IMR-90 (cell line): ENCODE measurements at regions not wholly inside any gene's neighbourhood (a gene's known extent, or its start where the extent isn't known, plus 50 kb on each side); places are given as distances from the start of the nearest gene placed in this dataset.

ENCODE experiments used
- ATAC-seq: fragments of 200-7000 bp; cut with Tn5 transposase; 2 replicates; pipeline ENCODE4 v1.9.1; 2020; ENCODE audit warnings: low read depth, mild to moderate bottlenecking, moderate library complexity
- BruUV-seq: library from RNA; stranded (reverse); fragments of 400-500 nt; replicated peaks from 2 replicates; lab custom pipeline; 2021; lab: Mats Ljungman, UMichigan
- CTCF ChIA-PET: fragments of 300-600 bp; formaldehyde crosslinking; extraction: SDS; loops from one replicate; lab custom pipeline; 2021; ENCODE audit warnings: antibody characterized with exemption; lab: Yijun Ruan, JAX
- POLR2A ChIA-PET: fragments of 300-600 bp; sonication (Branson Sonifier 250); formaldehyde crosslinking; loops from one replicate; lab custom pipeline; 2022; ENCODE audit warnings: antibody characterized with exemption; ENCODE audit not compliant: unreplicated experiment; lab: Charles Lee
- DNase-seq: peaks from one replicate; pipeline ENCODE4 v3.0.0; 2013
- H2AFZ ChIP-seq: replicated peaks from 2 replicates; pipeline ENCODE3; 2013; ENCODE audit warnings: low read length, mild to moderate bottlenecking; ENCODE audit not compliant: poor library complexity
- H2AK5ac ChIP-seq: 2 replicates; pipeline ENCODE4 v1.6.1; 2013; ENCODE audit warnings: low read depth, low read length, inconsistent platforms
- H2AK9ac ChIP-seq: replicated peaks from 2 replicates; pipeline ENCODE3; 2013; ENCODE audit warnings: mild to moderate bottlenecking, low read depth, low read length, moderate library complexity; ENCODE audit not compliant: poor library complexity
- H2BK120ac ChIP-seq: 2 replicates; pipeline ENCODE4 v1.6.1; 2013; ENCODE audit warnings: low read depth, low read length, inconsistent platforms
- H2BK15ac ChIP-seq: 3 replicates; pipeline ENCODE4 v1.6.1; 2013; ENCODE audit warnings: low read depth, low read length, inconsistent platforms
- H2BK20ac ChIP-seq: 2 replicates; pipeline ENCODE4 v1.6.1; 2013; ENCODE audit warnings: low read depth, mild to moderate bottlenecking, inconsistent platforms, low read length, moderate library complexity
- H2BK5ac ChIP-seq: 2 replicates; pipeline ENCODE4 v1.6.1; 2013; ENCODE audit warnings: mild to moderate bottlenecking, low read depth, low read length, inconsistent platforms; ENCODE audit not compliant: poor library complexity, severe bottlenecking
- H3K14ac ChIP-seq: replicated peaks from 2 replicates; pipeline ENCODE4 v1.6.1; 2013; ENCODE audit warnings: low read depth, low read length, inconsistent platforms
- H3K18ac ChIP-seq: 2 replicates; pipeline ENCODE4 v1.6.1; 2013; ENCODE audit warnings: low read depth, low read length, control low read depth
- H3K23ac ChIP-seq: 2 replicates; pipeline ENCODE4 v1.6.1; 2013; ENCODE audit warnings: low read depth, low read length, inconsistent platforms
- H3K27ac ChIP-seq: 2 replicates; pipeline ENCODE4 v1.5.1; 2013; ENCODE audit warnings: mild to moderate bottlenecking, control low read depth, low read length; ENCODE audit not compliant: insufficient read depth
- H3K27me3 ChIP-seq: 2 replicates; pipeline ENCODE4 v1.6.1; 2013; ENCODE audit warnings: low read length; ENCODE audit not compliant: control insufficient read depth, insufficient read depth
- H3K36me3 ChIP-seq: 2 replicates; pipeline ENCODE4 v1.6.1; 2013; ENCODE audit warnings: low read length, mixed read lengths; ENCODE audit not compliant: control insufficient read depth, insufficient read depth
- H3K4ac ChIP-seq: 2 replicates; pipeline ENCODE4 v1.6.1; 2013; ENCODE audit warnings: low read depth, low read length, inconsistent platforms
- H3K4me1 ChIP-seq: 2 replicates; pipeline ENCODE4 v1.6.1; 2013; ENCODE audit warnings: low read length, mixed read lengths; ENCODE audit not compliant: control insufficient read depth, insufficient read depth
- H3K4me2 ChIP-seq: 2 replicates; pipeline ENCODE4 v1.6.1; 2013; ENCODE audit warnings: low read depth, mild to moderate bottlenecking, control low read depth, low read length, moderate library complexity
- H3K4me3 ChIP-seq: 2 replicates; pipeline ENCODE4 v1.5.1; 2013; ENCODE audit warnings: low read depth, mild to moderate bottlenecking, control low read depth, low read length, moderate library complexity; ENCODE audit not compliant: insufficient read depth
- H3K56ac ChIP-seq: 2 replicates; pipeline ENCODE4 v1.6.1; 2013; ENCODE audit warnings: low read length, inconsistent platforms; ENCODE audit not compliant: insufficient read depth; ENCODE audit errors: extremely low read depth
- H3K79me1 ChIP-seq, 2 experiments: 2 replicates each; pipeline ENCODE4 v1.6.1; 2013; ENCODE audit warnings: low read length in 2 of 2, inconsistent platforms in 1 of 2, low read depth in 1 of 2
- H3K9ac ChIP-seq: 2 replicates; pipeline ENCODE4 v1.6.1; 2013; ENCODE audit warnings: low read depth, low read length, control low read depth
- H3K9me1 ChIP-seq: 2 replicates; pipeline ENCODE4 v1.6.1; 2013; ENCODE audit warnings: low read length, inconsistent platforms; ENCODE audit not compliant: insufficient read depth
- H3K9me3 ChIP-seq: 2 replicates; pipeline ENCODE4 v1.6.1; 2013; ENCODE audit warnings: low read length; ENCODE audit not compliant: control insufficient read depth, insufficient read depth
- H4K20me1 ChIP-seq: 2 replicates; pipeline ENCODE4 v1.6.1; 2013; ENCODE audit warnings: low read length, inconsistent platforms; ENCODE audit not compliant: insufficient read depth
- H4K5ac ChIP-seq: 2 replicates; pipeline ENCODE4 v1.6.1; 2013; ENCODE audit warnings: mild to moderate bottlenecking, low read depth, low read length, control low read depth
- H4K8ac ChIP-seq, 2 experiments: 2 replicates each; pipeline ENCODE4 v1.6.1; 2013; ENCODE audit warnings: low read depth in 2 of 2, low read length in 2 of 2, control low read depth in 1 of 2, inconsistent platforms in 1 of 2
- H4K91ac ChIP-seq: 2 replicates; pipeline ENCODE4 v1.6.1; 2013; ENCODE audit warnings: low read depth, low read length, inconsistent platforms; ENCODE audit not compliant: insufficient read depth
- BHLHE40 ChIP-seq: fragments of 150-350 bp; IDR thresholded peaks from 2 replicates; pipeline ENCODE4 v1.6.1; 2016; ENCODE audit warnings: mild to moderate bottlenecking, low read depth, low read length
- CEBPB ChIP-seq: IDR thresholded peaks from 2 replicates; pipeline ENCODE4 v1.6.1; 2012; ENCODE audit warnings: low read depth, low read length, improper control_type of control experiment
- CHD1 ChIP-seq: IDR thresholded peaks from 2 replicates; pipeline ENCODE4 v1.6.1; 2012; ENCODE audit warnings: low read depth, low read length, improper control_type of control experiment
- CTCF ChIP-seq: conservative IDR thresholded peaks from 2 replicates; pipeline ENCODE4 v1.5.1; 2012; ENCODE audit warnings: mild to moderate bottlenecking, low read depth, low read length, improper control_type of control experiment
- ELK1 ChIP-seq: fragments of 150-350 bp; IDR thresholded peaks from 2 replicates; pipeline ENCODE4 v1.6.1; 2016; ENCODE audit warnings: low read depth, mild to moderate bottlenecking, low read length, moderate library complexity, borderline replicate concordance
- FOS ChIP-seq: fragments of 150-350 bp; IDR thresholded peaks from 2 replicates; pipeline ENCODE4 v1.6.1; 2016; ENCODE audit warnings: low read depth, low read length
- MAFK ChIP-seq: IDR thresholded peaks from 2 replicates; pipeline ENCODE4 v1.6.1; 2012; ENCODE audit warnings: low read depth, low read length, improper control_type of control experiment
- MAZ ChIP-seq: IDR thresholded peaks from 2 replicates; pipeline ENCODE4 v1.6.1; 2012; ENCODE audit warnings: low read depth, mild to moderate bottlenecking, low read length, improper control_type of control experiment, moderate library complexity, borderline replicate concordance
- MXI1 ChIP-seq: IDR thresholded peaks from 2 replicates; pipeline ENCODE4 v1.6.1; 2012; ENCODE audit warnings: low read depth, mild to moderate bottlenecking, low read length, moderate library complexity, borderline replicate concordance
- NFE2L2 ChIP-seq: fragments of 150-350 bp; IDR thresholded peaks from 2 replicates; pipeline ENCODE4 v1.6.1; 2016; ENCODE audit warnings: low read depth, mild to moderate bottlenecking, low read length
- POLR2A ChIP-seq: IDR thresholded peaks from 2 replicates; pipeline ENCODE4 v1.6.1; 2012; ENCODE audit warnings: mild to moderate bottlenecking, low read depth, low read length
- RAD21 ChIP-seq: IDR thresholded peaks from 2 replicates; pipeline ENCODE4 v1.6.1; 2012; ENCODE audit warnings: low read length, improper control_type of control experiment
- RCOR1 ChIP-seq: IDR thresholded peaks from 2 replicates; pipeline ENCODE4 v1.6.1; 2012; ENCODE audit warnings: mild to moderate bottlenecking, low read length, improper control_type of control experiment; ENCODE audit not compliant: insufficient replicate concordance
- RFX5 ChIP-seq: IDR thresholded peaks from 2 replicates; pipeline ENCODE4 v1.8.0; 2012; ENCODE audit warnings: low read depth, mild to moderate bottlenecking, low read length, moderate library complexity
- SMC3 ChIP-seq: fragments of 150-350 bp; IDR thresholded peaks from 2 replicates; pipeline ENCODE4 v1.6.1; 2016; ENCODE audit warnings: low read depth, mild to moderate bottlenecking, antibody characterized with exemption, low read length, moderate library complexity
- WGBS, 2 experiments: methylation state at CpG; one replicate each; pipeline versions ENCODE4 v1.1.5 to v1.1.7; 2013; ENCODE audit warnings: missing lambda C conversion rate in 2 of 2; ENCODE audit not compliant: insufficient read length in 1 of 2; ENCODE audit errors: extremely low coverage in 2 of 2; 5-methylcytosine and 5-hydroxymethylcytosine counted together
- dilution Hi-C: fragments of 300-500 bp; cut with HindIII; formaldehyde crosslinking; loops from one replicate; pipeline ENCODE4 v1.14.3; 2018; ENCODE audit warnings: low sequenced_read_pairs; ENCODE audit not compliant: unreplicated experiment
- in situ Hi-C: fragments of 300-500 bp; cut with MboI; formaldehyde crosslinking; loops from 3 replicates; pipeline ENCODE4 v1.14.3; 2019; ENCODE audit warnings: low sequenced_read_pairs, inconsistent platforms, mixed read lengths
- intact Hi-C: fragments of 100-400 bp; cut with micrococcal nuclease; formaldehyde crosslinking; loops from 2 replicates; pipeline ENCODE4 v1.10.0; 2022
- TF ChIP-seq, protein P1 (sequence below): fragments of 150-350 bp; IDR thresholded peaks from 2 replicates; pipeline ENCODE4 v1.6.1; 2017; ENCODE audit warnings: mild to moderate bottlenecking, antibody characterized with exemption, low read length, low read depth

DNA sequence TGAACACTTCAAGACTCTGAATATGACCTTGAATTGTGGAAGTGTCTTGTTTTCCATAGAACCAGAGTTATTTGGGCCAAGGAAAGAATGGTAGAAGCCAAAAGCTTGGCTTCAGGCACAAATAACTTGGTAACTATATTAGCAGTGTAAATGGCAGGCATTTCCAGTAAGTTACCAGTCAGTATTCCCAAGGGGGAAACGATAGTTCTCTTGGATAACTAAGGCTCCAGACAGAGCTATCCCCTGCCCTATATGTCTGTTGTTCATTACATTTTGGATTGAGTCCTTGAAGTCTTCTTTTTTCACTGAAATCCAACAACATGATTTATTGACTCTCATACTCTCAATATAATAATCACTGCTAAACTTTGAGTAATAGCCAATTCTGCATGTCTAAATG lies 364.1 kb downstream of the MAGEB5 start:
- Histone ChIP-seq H2BK5ac (no peak overlapping the region), H3K14ac (no peak overlapping the region), H3K4ac (no peak overlapping the region), H4K20me1 (no peaks in the 10 kb centered on the region), H3K9me3 (peaks cover 2% of the 10 kb centered on the region; the same call in 1 of the 2 replicates), H2BK20ac (0 out of 2 replicates have a peak overlapping the region, but pooled peaks have one; percentile 35), H2AK5ac (no peak overlapping the region), H2AK9ac (no peak overlapping the region), H2BK15ac (no peak overlapping the region), H3K9ac (no peak overlapping the region), H3K36me3 (no peaks in the 10 kb centered on the region), H3K9me1 (no peaks in the 10 kb centered on the region), H3K27me3 (no peaks in the 10 kb centered on the region), H4K5ac (no peak overlapping the region), H3K23ac (no peak overlapping the region), H3K18ac (peak overlapping the region; percentile 27; the same call in 1 of the 2 replicates), H3K4me1 (no peaks in the 10 kb centered on the region), H4K91ac (no peak overlapping the region), H4K8ac (no peak overlapping the region), H3K4me3 (no peak overlapping the region), H3K27ac (no peak overlapping the region), H2AFZ (no peak overlapping the region), H3K79me1 (no peaks in the 10 kb centered on the region), H3K56ac (no peak overlapping the region), H2BK120ac (peak overlapping the region; percentile 40; the same call in 1 of the 2 replicates), H3K4me2 (no peak overlapping the region)
- DNase-seq (no peak), ATAC-seq (no peak)
- dilution Hi-C loops (no loop called here), intact Hi-C loops (no loop called here), in situ Hi-C loops (no loop called here)
- WGBS, 2 experiments = no CpG with 5 or more reads among the region's 1 CpG
- no peak for TF ChIP-seq ELK1
- no peak for TF ChIP-seq CTCF
- no peak for TF ChIP-seq MAZ
- no peak for TF ChIP-seq NFE2L2
- no peak for TF ChIP-seq BHLHE40
- no peak for TF ChIP-seq MAFK
- TF ChIP-seq RFX5 = no peak
- no peak for TF ChIP-seq RCOR1
- TF ChIP-seq RAD21 = no peak
- TF ChIP-seq, protein P1, sequence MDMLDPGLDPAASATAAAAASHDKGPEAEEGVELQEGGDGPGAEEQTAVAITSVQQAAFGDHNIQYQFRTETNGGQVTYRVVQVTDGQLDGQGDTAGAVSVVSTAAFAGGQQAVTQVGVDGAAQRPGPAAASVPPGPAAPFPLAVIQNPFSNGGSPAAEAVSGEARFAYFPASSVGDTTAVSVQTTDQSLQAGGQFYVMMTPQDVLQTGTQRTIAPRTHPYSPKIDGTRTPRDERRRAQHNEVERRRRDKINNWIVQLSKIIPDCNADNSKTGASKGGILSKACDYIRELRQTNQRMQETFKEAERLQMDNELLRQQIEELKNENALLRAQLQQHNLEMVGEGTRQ = no peak
- no peak for TF ChIP-seq POLR2A
- TF ChIP-seq FOS = no peak
- no peak for TF ChIP-seq CHD1
- TF ChIP-seq SMC3 = no peak
- TF ChIP-seq CEBPB = no peak
- TF ChIP-seq MXI1 = no peak
- BruUV-seq = no TSS peak
- ChIA-PET POLR2A (no interaction called here), CTCF (no interaction called here)
